Fibroblast of skin of abdomen (primary cell): ENCODE measurements at regions not wholly inside any gene's neighbourhood (a gene's known extent, or its start where the extent isn't known, plus 50 kb on each side); places are given as distances from the start of the nearest gene placed in this dataset.
"Not testable (repeated sequence)": the region's sequence is repeated elsewhere in the genome, so short reads cannot be mapped to it uniquely, and the experiment has no call there.

Experiments used
- DNase-seq: peaks from one replicate; pipeline ENCODE4 v3.0.0-alpha.2; 2013

- DNase-seq = no peak
Measured at GRCh38 chr3:180743813-180744590, 64.7 kb upstream of the CCDC39 start.

- no peak for DNase-seq
Measured at GRCh38 chr3:180747805-180748361, 68.6 kb upstream of the CCDC39 start.

GRCh38 chr3:180749322-180749721, 70.0 kb upstream of the CCDC39 start:
- no peak for DNase-seq

GRCh38 chr3:180749796-180750195, 70.5 kb upstream of the CCDC39 start:
- DNase-seq = no peak

GRCh38 chr3:180755556-180755955, 76.3 kb upstream of the CCDC39 start:
- DNase-seq = no peak

GRCh38 chr3:180762866-180763265, 83.6 kb upstream of the CCDC39 start:
- no peak for DNase-seq

- no peak for DNase-seq
Measured at GRCh38 chr3:180764481-180764880, 85.2 kb upstream of the CCDC39 start.

- DNase-seq = no peak
Measured at GRCh38 chr3:180770639-180771038, 91.3 kb upstream of the CCDC39 start.

GRCh38 chr3:180776433-180776832, 97.1 kb upstream of the CCDC39 start:
- no peak for DNase-seq

- no peak for DNase-seq
Measured at GRCh38 chr3:180782195-180782984, 103.1 kb upstream of the CCDC39 start.

- not testable (repeated sequence) for DNase-seq
Measured at GRCh38 chr3:180786227-180786626, 106.9 kb upstream of the CCDC39 start.

GRCh38 chr3:180789774-180790173, 110.5 kb upstream of the CCDC39 start:
- no peak for DNase-seq

GRCh38 chr3:180798197-180798596, 114.3 kb upstream of the FXR1 start:
- no peak for DNase-seq

GRCh38 chr3:180802837-180803236, 109.6 kb upstream of the FXR1 start:
- peak; percentile 13 for DNase-seq

- DNase-seq = peak; percentile 41
Measured at GRCh38 chr3:180804916-180805315, 107.6 kb upstream of the FXR1 start.

GRCh38 chr3:180808823-180809575, 103.5 kb upstream of the FXR1 start:
- no peak for DNase-seq

- DNase-seq = no peak
Measured at GRCh38 chr3:180820400-180820799, 92.1 kb upstream of the FXR1 start.

- no peak for DNase-seq
Measured at GRCh38 chr3:180825964-180826363, 86.5 kb upstream of the FXR1 start.

GRCh38 chr3:180827171-180827570, 85.3 kb upstream of the FXR1 start:
- no peak for DNase-seq

GRCh38 chr3:180828001-180828720, 84.3 kb upstream of the FXR1 start:
- no peak for DNase-seq

GRCh38 chr3:180828723-180829408, 83.6 kb upstream of the FXR1 start:
- DNase-seq = no peak
